Hippocampal formation (tissue), 2 donors: ENCODE measurements at regions not wholly inside any gene's neighbourhood (a gene's known extent, or its start where the extent isn't known, plus 50 kb on each side); places are given as distances from the start of the nearest gene placed in this dataset.

Source experiments
- DNase-seq, 2 donors: peaks; one replicate each; lab custom pipeline; 2025; lab: John Stamatoyannopoulos, UW

DNA sequence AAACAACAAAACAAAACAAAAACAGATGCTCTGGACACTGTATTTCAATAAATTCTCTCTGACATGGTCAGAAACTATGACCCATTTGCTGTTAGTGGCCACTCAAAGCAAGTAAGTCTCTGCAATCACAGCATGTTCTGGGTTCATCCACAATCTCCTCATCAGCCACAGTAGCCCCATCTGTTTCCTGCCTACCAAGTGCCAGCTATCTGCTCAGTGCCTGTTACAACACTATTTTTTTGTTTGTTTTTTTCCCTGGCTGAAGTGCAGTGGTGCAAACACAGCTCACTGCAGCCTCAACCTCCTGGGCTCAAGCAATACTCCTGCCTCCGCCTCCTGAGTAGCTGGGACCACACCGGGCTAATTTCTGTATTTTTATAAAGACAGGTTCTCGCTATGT, 137.9 kb downstream of the SOX9 start:
- no peak for DNase-seq

DNA sequence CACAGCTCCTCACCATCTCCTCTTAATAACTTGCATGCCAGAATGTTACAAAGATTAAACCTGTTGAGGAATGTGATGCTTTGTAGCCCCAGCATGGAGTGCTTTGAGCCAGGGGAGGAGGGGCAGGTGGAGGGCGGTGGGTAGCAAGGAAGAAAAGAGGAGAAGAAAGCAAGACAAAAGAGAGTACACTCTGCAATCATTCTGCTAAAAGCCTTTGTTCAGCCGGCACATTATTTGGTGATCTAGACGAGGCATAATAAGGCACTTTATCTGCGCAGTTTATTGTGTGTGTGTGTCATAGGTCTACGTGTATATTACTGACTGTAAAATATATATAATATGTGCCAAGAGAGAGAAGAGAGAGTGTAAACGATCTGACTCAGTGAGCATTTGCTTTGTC, 139.1 kb downstream of the SOX9 start:
- DNase-seq, result no peak

DNA sequence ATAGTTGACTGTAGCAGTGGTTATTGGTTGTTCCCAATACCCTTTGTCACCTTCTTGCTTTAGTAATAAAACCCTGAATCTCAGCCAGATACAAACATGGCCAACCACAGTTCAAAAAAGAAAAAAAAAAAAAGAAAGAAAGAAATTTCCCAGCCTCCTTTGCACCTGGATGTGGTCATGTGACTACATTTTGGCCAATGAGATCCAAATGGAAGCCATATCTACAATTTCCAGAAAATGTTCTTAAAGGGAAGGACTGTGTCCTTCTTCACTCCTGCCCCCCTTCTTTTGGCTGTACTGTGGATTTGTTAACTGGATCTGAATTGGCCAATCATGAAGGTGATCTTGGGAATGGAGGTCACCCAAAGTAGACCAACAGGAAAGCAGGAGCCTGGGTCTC, 141.9 kb downstream of the SOX9 start:
- DNase-seq, result no peak

DNA sequence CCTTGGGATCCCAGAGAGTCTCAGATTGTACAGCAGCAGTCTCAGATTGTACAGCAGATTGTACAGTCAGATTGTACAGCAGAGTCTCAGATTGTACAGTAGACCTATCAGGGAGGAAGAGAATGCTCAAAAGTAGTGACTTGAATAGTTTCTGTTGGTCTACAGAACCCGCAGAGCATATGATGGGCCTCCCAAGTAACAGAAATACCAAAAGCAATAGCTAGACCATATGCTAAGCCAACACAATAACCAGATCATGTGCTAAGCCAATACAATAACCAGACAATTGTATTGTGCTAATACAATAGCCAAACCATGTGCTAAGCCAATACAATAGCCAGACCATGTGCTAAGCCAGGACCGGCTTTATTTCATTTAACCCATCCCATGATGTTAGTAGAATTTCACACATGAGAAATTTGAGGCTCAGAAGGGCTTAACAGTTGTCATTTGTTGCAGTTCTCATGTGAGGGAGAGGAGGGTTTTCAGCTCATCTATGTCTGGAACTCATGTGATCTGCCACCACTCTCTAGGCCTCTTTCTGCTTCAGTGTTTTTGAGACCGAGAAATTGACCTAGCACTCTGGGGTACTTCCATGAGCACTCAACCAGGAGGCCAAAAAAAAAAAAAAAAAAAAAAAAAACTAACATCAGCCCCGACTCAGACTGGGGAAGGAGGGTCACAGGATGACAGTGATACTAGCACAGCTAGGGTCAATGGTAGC, 144.0 kb downstream of the SOX9 start:
- DNase-seq, result no peak

DNA sequence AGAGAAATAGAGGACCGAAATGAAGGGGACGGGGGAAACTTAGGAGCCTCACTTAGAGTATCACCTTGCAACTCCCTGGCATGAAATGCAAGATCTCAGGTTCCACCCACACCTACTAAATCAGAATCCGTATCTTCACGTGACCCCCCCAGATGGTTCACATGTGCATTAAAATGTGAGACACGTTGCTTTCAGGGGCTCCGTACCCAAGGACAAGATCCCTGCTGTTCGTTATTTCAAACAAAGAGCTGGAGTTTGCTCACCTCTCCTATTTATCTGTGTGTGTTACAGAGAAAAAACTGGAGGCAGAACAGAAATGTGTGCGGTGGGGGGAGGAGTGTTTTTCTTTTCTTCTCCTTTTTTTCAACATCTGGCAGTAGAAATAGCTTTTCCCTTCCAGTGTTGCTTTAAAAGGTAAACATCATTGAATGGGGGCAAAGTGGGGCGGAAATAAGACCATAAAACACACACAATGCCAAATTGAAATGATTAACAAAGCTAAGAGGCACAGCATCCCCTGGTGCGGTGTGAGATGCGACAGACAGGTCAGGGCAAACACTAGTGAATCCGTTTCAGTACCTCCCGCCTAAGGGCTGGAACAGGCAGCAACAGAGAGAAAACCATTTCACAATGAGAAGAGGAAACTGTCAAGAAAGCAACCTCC, 145.4 kb downstream of the SOX9 start:
- no peak for DNase-seq

DNA sequence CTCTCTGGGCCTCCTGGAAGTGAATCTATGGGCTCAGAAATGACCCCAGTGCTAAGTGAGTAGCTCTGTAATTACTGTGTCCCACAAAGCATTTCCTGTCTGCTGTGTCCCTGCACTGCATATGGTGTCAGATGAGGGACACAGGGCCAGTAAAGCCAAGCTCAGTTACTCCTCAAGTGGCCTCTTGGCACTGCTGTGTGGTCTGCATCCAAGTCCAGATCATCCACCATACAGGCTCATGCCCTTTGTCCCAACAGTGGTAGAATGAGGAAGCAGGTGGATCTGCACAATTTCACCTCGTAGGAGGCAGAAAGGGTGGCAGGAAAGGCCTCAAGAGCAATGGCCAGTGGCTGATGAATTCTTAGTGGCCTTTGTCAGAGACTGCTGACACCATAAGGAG, 146.8 kb downstream of the SOX9 start:
- no peak for DNase-seq

DNA sequence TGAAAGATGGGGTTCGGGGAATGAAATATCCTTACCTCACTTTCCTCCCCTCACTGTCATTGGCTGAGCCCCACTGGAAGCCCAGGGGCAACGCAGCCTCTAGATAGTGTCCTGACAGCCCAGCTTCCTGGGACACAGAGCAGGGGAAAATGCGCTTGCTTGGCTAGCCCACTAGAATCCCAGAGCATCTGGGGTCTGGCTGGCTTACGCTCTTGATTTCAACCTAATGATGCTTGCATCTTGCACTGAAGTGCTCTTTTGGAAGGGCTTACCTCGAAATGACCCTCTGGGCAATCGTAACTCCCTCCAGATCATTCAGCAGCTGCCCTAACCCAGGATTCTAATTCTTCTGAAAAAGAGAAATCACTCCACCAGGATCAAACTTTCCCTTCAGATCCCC, 147.6 kb downstream of the SOX9 start:
- DNase-seq, result no peak

DNA sequence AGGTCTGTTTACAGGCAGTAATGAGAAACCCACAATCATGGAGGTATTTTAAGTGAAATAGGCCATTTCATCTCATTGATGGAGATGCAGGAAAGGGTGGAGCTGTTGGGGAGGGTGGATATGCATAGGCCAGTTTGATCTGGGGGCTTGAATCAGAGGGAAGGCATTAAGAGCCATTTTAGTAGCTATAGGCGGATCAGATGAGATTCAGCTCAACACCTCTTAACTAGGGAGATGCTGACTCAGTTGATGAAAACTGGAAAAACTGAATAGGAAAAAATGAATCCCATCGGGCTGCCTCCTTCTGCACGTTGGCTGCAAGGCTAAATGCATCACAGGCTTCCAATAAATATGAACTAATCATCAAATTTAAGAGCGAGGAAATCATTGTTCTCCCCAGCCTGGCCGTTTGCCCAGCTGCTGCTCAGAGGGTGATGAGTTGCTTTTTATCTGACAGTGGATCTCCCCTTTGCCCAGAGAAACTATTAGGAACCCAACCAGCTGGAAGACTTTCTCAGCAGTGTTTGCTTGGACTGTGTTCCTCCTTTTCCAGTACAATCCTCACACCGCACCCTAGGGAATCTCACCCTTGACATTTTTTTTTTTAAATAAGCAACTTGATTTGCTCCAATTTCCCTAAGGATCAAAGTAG, 149.6 kb downstream of the SOX9 start:
- peak in 1 of 2 donors; percentile 1 for DNase-seq

DNA sequence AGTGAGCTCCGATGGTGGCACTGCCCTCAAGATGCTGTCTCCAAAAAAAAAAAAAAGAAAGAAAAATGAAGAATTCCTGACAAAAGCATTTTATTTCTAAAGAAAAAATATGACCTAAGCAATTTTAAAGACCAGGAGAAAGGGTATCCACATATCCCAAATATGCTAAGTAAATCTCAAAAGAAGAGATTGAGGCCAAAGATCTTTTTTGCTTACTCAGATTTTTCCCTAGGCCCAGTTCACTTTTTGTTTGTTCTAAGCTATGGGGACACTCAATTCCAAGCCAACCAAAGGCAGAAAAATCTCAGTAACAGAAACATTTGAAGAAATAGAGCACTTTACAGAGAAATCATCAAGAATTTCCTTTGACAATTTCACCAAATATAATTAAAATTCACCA, 150.8 kb downstream of the SOX9 start:
- no peak for DNase-seq

DNA sequence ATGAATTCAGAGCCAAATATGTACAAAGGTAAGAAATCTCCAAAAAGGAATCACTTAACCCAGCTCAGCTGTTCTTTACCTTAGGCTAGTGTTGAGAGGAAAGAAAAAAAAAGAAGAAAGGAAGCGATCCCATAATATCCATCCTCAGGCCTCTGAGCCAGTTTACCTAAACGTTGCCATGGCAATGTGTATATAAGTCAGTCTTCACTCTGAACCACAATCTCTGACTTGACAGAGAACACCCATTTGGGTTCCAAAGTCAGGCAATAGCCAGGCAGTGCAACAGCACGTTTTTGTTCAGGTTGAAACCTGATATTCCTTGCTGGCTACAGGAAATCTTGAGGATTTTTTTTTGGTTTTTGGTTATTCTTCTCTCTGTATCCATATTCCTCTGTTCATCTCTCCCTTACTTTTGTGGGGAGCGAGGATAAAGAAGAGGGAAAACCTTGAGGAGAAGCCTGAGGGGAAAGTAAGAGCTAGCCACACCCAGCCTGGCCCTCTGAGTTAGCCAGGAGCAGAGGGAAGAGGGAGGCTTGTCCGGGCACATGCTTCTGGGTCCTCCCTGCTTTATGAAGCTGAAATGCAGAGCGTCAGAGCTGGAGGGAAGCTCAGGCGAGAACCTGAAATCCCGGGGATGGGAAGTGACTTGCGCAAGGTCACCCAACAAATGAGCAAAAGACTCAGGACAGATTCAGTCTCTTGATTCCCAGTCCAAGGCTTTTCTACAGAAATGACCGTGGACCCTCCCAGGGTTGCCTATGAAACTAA, 152.7 kb downstream of the SOX9 start:
- DNase-seq, result no peak

DNA sequence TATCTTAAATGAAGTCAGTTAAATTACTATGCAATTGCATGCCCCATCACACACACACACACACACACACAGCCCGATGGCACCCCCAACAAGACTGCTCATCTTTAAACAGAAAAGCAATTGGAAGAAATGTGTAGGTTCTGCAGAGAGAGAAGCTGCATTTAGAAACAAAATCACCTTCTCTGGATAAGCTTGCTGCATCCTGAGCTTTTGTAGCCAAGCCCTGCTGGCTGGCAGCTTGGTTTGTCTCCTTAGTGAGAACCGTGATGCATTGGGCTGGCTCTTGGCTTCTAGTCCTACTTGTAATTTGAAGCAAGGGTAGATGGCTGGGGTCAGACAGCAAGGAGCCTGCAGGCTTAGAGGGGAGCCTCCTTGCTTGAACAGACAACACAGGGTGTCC, 153.8 kb downstream of the SOX9 start:
- no peak for DNase-seq

DNA sequence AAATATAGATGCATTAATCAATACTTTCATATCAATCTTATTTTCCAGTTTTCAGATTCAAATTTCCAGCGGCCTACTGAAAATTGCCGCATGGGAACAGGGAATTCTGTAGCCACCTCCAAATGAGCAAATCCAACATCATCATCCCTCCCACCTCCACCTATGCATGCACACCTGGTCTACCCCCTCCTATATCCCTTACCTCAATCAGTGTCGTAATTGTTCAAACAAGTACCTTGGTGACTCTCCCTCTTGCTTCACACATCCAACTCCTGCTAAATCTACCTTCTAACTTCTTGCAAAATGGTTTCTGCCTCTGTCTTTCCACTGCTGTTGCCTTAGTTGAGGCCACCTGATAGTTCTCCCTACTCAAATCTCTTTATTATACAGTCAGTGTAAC, 160.1 kb downstream of the SOX9 start:
- no peak for DNase-seq

DNA sequence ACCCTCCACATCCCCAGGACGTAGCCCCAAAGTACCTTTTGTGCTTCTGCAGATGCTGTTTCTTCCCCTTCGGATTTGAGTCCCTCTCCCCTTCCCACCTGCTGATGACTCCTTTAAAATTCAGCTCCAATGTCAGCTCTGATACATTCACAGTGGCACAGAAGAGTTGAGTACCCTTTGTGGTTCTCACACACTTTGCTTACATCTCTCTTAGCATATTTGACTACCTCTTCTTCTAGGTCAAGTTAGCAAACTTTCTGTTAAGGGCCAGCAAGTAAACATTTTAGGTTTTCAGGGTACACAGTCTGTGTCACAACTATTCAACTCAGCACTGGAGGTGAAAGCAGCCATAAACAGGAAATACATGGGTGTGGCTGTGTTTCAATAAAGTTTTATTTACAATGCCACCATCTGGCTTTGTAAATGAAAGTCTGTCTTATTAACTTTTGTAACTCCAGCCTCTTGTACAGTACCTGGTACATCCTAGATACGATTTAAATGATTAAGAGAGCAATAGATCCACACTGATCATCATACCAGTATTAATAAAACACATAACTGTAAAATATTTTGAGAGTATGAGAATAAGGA, 161.7 kb downstream of the SOX9 start:
- no peak for DNase-seq

DNA sequence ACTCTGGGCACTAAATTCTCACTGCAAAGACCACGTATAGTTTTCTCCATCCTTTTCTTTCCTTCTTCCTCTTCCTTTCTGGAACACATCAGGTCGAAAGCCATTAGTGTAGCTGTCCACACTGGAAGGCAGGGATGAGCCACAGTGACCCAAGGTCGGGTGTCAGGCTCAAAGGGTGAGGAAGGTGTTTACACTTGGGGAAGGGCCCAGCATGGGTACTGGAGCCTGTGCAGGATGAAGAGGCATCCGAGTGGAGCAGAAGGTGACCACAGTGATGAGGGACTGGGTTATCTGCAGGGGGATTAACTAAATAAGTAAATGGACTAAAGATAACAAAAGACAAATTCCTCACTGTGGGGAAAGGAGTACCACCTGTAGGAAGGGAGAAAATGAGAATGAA, 164.0 kb downstream of the SOX9 start:
- no peak for DNase-seq

DNA sequence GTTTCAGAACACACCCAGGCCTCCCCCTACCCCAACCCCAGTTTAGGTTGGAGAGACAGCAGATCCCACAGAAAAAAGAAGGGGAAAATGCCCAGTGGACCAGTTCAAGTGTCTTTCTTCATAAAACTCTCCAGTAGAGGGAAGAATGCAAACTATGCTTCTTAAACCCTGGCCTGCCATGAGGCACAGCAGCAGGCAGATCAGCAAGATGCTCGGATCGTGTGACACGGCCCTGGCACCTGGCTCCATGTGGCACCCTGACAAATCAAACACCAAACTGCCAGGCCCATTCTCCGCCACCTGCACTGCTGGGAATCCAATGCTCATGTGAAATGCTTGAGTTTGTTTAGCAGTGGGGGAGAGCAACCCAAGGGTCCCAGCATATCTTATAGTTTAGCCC, 166.8 kb downstream of the SOX9 start:
- DNase-seq, result no peak

DNA sequence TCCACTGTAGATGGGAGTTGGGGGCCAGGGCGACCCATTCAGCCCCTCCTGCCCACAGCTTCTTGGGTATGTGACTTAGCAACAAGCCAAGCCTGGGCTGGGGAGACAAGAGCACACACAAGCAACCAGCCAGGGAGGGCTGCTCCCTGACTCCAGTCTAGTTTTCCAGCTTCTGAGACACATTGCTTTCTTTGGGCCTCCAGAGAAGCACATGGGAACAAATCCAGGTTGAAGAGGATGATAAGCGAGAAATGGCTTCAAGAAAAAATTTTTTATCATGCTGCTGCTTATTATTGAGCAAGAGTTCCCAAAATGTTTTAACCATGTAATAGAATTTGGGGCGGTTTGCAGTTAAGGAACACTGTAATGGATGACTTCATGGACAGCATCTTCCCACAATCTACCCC, 173.7 kb downstream of the SOX9 start:
- no peak for DNase-seq

DNA sequence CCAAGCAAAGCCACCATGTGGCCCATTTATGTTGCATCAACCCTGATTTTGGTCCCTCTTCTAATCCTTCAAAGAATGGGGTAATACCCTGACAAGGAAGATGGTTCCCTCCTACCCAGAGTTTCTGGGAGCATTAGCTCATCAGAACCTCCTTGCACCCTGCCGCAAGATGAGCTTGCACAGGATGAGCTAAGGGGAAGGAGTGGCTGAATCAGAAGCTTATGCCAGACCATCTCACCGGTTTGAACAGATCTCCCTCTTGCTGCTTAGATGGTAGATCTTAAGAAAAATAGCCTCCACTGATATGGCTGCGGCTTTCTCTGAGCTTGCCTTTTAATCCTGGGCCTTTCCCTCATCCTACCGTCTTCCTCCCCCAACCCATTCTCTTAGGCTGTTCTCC, 175.1 kb downstream of the SOX9 start:
- no peak for DNase-seq

DNA sequence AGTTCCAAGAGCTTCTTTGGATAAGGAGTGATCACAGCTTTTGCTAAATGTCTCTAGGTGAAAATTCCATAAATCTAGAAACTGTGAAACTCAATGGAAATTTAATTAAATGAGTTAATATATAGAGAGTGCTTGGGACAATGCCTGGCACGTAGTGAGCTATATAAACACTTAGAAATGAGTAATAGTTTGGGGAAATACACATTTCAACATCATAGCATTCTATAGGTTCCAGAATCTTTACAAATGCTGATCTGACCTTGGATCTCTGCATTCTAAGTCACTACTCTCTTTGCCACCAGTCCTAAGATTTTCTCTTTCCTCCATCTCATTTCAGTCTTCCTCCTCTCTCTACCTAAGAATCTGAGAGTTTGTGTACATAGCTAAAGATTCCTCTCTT, 175.6 kb downstream of the SOX9 start:
- no peak for DNase-seq

DNA sequence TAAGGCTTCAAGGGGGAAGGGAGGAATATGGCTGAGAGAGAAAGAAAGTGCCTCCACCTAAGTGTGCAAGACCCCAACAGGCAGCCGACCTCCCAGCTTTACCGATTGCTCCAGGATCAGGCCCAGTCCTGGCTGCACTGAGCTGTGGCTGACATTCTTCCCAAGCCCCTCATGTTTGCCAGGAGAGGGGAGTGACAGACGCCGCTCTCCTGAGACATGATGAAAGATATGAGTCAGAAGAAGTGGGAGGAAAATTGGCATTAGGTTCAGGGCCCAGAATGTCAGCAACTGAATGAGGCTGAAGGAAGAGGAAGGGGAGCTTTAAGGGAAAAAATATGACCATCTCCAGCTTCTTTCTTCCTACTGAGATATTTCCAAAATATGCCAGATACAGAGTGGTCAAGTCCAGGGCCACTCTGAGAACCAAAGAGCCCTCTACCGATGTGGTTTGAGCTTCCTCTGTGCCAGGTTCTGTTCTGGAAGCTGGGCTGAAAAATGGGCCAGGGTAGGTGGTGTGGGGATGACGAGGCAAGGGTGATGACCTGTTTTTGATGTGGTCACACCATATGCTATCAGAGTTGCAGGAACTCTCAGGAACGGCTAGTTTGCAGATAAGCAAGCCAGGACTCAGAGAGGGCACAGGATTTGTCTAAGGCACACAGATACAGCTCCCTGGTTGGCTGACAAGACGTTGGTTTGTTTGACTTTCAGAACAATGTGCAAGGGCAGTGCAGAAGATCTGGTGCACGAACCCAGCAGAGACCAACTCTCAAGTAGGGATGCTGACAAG, 176.7 kb downstream of the SOX9 start:
- DNase-seq, result no peak

DNA sequence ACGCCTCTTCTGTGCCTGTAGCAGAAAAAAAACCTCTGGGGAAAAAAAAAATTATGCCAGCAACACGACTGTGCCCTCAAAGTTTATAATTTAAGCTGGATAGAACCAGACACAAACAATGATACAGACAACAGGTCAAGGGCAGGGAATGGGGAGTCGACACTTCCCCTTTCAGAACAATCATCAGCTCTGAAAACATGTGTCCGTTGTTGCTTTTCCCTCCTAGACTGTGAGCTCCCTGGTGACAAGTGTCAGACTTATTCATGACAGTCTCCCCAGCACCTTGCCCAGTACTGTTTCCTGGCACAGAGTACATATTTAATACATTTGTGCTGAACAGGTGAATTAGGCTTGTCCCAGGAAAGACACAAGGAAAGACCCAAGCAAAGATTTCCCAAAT, 178.3 kb downstream of the SOX9 start:
- no peak for DNase-seq

DNA sequence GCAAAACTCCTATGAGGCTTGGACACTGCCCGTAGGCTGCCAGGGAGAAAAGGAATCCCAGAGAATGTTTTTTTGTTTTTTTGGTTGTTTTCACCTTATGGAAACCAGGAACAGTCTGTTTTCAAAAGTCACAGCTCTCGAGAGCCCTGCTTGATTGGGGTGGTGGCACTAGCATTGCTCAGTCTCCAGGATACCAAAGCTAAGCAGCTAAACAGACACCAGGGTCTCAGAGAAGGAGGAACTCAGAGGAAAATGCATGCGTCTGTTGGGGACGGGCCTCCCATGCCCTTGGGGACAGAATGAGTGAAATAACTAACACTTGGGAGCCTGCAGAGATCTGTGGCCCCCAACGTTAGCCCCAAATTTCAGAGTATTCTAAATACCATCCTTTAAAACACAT, 178.8 kb downstream of the SOX9 start:
- DNase-seq, result no peak
